H1 (cell line): ENCODE measurements at regions not wholly inside any gene's neighbourhood (a gene's known extent, or its start where the extent isn't known, plus 50 kb on each side); places are given as distances from the start of the nearest gene placed in this dataset.

Experiments
- CTCF ChIA-PET: fragments of 300-600 bp; sonication (Branson Sonifier 250); formaldehyde crosslinking; loops from one replicate; lab custom pipeline; 2021; ENCODE audit not compliant: partially characterized antibody; lab: Charles Lee
- POLR2A ChIA-PET: fragments of 300-600 bp; sonication (Branson Sonifier 250); formaldehyde crosslinking; loops from one replicate; lab custom pipeline; 2021; ENCODE audit warnings: inconsistent platforms; ENCODE audit not compliant: partially characterized antibody; lab: Charles Lee
- DNase-seq, 2 experiments: peaks; one replicate each; pipeline versions ENCODE4 v3.0.0 to v3.0.0-alpha.2; 2010 to 2022; ENCODE audit warnings: low spot score in 2 of 2, low read depth in 1 of 2, mixed read lengths in 1 of 2
- FAIRE-seq: peaks from 2 replicates; lab custom pipeline; 2011; peaks lifted over from hg19 to GRCh38; lab: Jason Lieb, UNC
- H2AFZ ChIP-seq: 2 replicates; pipeline ENCODE4 v1.8.1; 2012; ENCODE audit warnings: low read length, inconsistent platforms
- H2AK5ac ChIP-seq: 2 replicates; pipeline ENCODE4 v1.6.1; 2013; ENCODE audit warnings: low read depth, low read length
- H2BK120ac ChIP-seq: replicated peaks from 2 replicates; pipeline ENCODE3; 2013; ENCODE audit warnings: low read depth, low read length, inconsistent platforms
- H2BK12ac ChIP-seq: 2 replicates; pipeline ENCODE4 v1.6.1; 2013; ENCODE audit warnings: low read depth, low read length
- H2BK15ac ChIP-seq: 2 replicates; pipeline ENCODE4 v1.6.1; 2013; ENCODE audit warnings: low read length
- H2BK20ac ChIP-seq: 2 replicates; pipeline ENCODE4 v1.6.1; 2013; ENCODE audit warnings: low read length
- H2BK5ac ChIP-seq: 2 replicates; pipeline ENCODE4 v1.6.1; 2013; ENCODE audit warnings: low read depth, low read length
- H3K14ac ChIP-seq: 2 replicates; pipeline ENCODE4 v1.6.1; 2013; ENCODE audit warnings: inconsistent platforms; ENCODE audit not compliant: insufficient read length
- H3K18ac ChIP-seq: 2 replicates; pipeline ENCODE4 v1.6.1; 2013; ENCODE audit warnings: low read length; ENCODE audit errors: extremely low read depth
- H3K23ac ChIP-seq: 2 replicates; pipeline ENCODE4 v1.6.1; 2013; ENCODE audit warnings: inconsistent platforms; ENCODE audit not compliant: insufficient read length
- H3K23me2 ChIP-seq: 2 replicates; pipeline ENCODE4 v1.6.1; 2013; ENCODE audit warnings: low read depth, low read length
- H3K27ac ChIP-seq: 2 replicates; pipeline ENCODE4 v1.6.1; 2011; ENCODE audit warnings: low read depth, low read length, inconsistent platforms
- H3K27me3 ChIP-seq, 4 experiments: replicated peaks in 1 of 4; 1 replicate in 1 of 4; 2 replicates in 3 of 4; pipeline versions ENCODE4 v1.6.1 to v1.8.1; 2011 to 2013; ENCODE audit warnings: low read length in 3 of 4, mild to moderate bottlenecking in 3 of 4, inconsistent platforms in 2 of 4, mixed read lengths in 2 of 4, moderate library complexity in 1 of 4; ENCODE audit not compliant: control insufficient read depth in 3 of 4, insufficient read depth in 3 of 4; ENCODE audit errors: extremely low read depth in 1 of 4
- H3K36me3 ChIP-seq, 4 experiments: 2 replicates each; pipeline versions ENCODE4 v1.6.1 to v1.8.1; 2011 to 2013; ENCODE audit warnings: mild to moderate bottlenecking in 4 of 4, low read length in 3 of 4, moderate library complexity in 2 of 4, control low read depth in 1 of 4, inconsistent platforms in 1 of 4; ENCODE audit not compliant: insufficient read depth in 4 of 4, control insufficient read depth in 2 of 4
- H3K4ac ChIP-seq: replicated peaks from 2 replicates; pipeline ENCODE3; 2013; ENCODE audit warnings: low read length, low read depth, mixed read lengths, inconsistent platforms; ENCODE audit not compliant: insufficient read length
- H3K4me1 ChIP-seq, 4 experiments: replicated peaks in 1 of 4; 1 replicate in 1 of 4; 2 replicates in 3 of 4; pipeline versions ENCODE4 v1.6.1 to v1.8.1; 2011 to 2013; ENCODE audit warnings: low read length in 3 of 4, inconsistent platforms in 2 of 4, mixed read lengths in 1 of 4; ENCODE audit not compliant: insufficient read depth in 4 of 4, control insufficient read depth in 3 of 4
- H3K4me2 ChIP-seq, 2 experiments: 2 replicates each; pipeline versions ENCODE4 v1.6.1 to v1.8.1; 2011 to 2013; ENCODE audit warnings: low read depth in 2 of 2, low read length in 2 of 2, control low read depth in 1 of 2, inconsistent platforms in 1 of 2, mild to moderate bottlenecking in 1 of 2; ENCODE audit not compliant: insufficient read depth in 1 of 2
- H3K4me3 ChIP-seq, 4 experiments: fragments of 200-600, 300-600 bp in 1 of 4; sonication (generic), shearing (Covaris generic), sonication (Bioruptor Twin) in 1 of 4; 2 replicates each; pipeline versions ENCODE4 v1.5.1 to v1.8.1; 2011 to 2016; ENCODE audit warnings: low read length in 4 of 4, low read depth in 3 of 4, control low read depth in 2 of 4, inconsistent platforms in 2 of 4, mild to moderate bottlenecking in 2 of 4, mixed read lengths in 1 of 4, moderate library complexity in 1 of 4; ENCODE audit not compliant: insufficient read depth in 2 of 4; ENCODE audit errors: extremely low read depth in 1 of 4
- H3K56ac ChIP-seq: replicated peaks from 2 replicates; pipeline ENCODE3; 2013; ENCODE audit warnings: low read depth, mild to moderate bottlenecking, mixed read lengths, low read length, inconsistent platforms; ENCODE audit not compliant: insufficient read length
- H3K79me1 ChIP-seq: 2 replicates; pipeline ENCODE4 v1.6.1; 2013; ENCODE audit warnings: low read depth, low read length, control low read depth
- H3K79me2 ChIP-seq, 2 experiments: 2 replicates each; pipeline versions ENCODE4 v1.6.1 to v1.8.1; 2012 to 2013; ENCODE audit warnings: low read length in 2 of 2, mild to moderate bottlenecking in 2 of 2, inconsistent platforms in 1 of 2; ENCODE audit not compliant: insufficient read depth in 2 of 2, control insufficient read depth in 1 of 2
- H3K9ac ChIP-seq, 4 experiments: replicated peaks in 1 of 4; 1 replicate in 1 of 4; 2 replicates in 3 of 4; pipeline versions ENCODE4 v1.6.1 to v1.8.1; 2011 to 2013; ENCODE audit warnings: low read depth in 3 of 4, low read length in 3 of 4, control low read depth in 2 of 4, mild to moderate bottlenecking in 2 of 4, moderate library complexity in 2 of 4, inconsistent platforms in 1 of 4; ENCODE audit errors: extremely low read depth in 1 of 4
- H3K9me3 ChIP-seq, 2 experiments: 2 replicates each; pipeline versions ENCODE4 v1.6.1 to v1.8.1; 2012 to 2013; ENCODE audit warnings: mild to moderate bottlenecking in 2 of 2, moderate library complexity in 2 of 2, control low read depth in 1 of 2, inconsistent platforms in 1 of 2, low read depth in 1 of 2, low read length in 1 of 2, mixed read lengths in 1 of 2; ENCODE audit not compliant: insufficient read depth in 2 of 2
- H4K20me1 ChIP-seq, 2 experiments: replicated peaks in 1 of 2; 2 replicates each; pipeline versions ENCODE3 to v1.8.1; 2011 to 2013; ENCODE audit warnings: inconsistent platforms in 2 of 2, low read length in 2 of 2, mild to moderate bottlenecking in 1 of 2; ENCODE audit not compliant: insufficient read depth in 2 of 2, control insufficient read depth in 1 of 2
- H4K5ac ChIP-seq: 2 replicates; pipeline ENCODE4 v1.6.1; 2013; ENCODE audit warnings: low read length, low read depth, mixed read lengths, inconsistent platforms; ENCODE audit not compliant: insufficient read length
- H4K8ac ChIP-seq: 2 replicates; pipeline ENCODE4 v1.8.0; 2013; ENCODE audit warnings: mild to moderate bottlenecking, moderate library complexity, low read length, inconsistent platforms; ENCODE audit not compliant: insufficient read depth; ENCODE audit errors: extremely low read depth
- H4K91ac ChIP-seq: replicated peaks from 2 replicates; pipeline ENCODE3; 2013; ENCODE audit warnings: low read length, mixed read lengths, inconsistent platforms; ENCODE audit not compliant: insufficient read length
- EP300 ChIP-seq, 2 experiments: IDR thresholded peaks; 1 replicate in 1 of 2; 2 replicates in 1 of 2; pipeline ENCODE4 v1.6.1; 2011 to 2012; ENCODE audit warnings: low read depth in 2 of 2, low read length in 2 of 2, mild to moderate bottlenecking in 2 of 2, borderline replicate concordance in 1 of 2, inconsistent platforms in 1 of 2, moderate library complexity in 1 of 2
- EZH2 ChIP-seq: fragments of 200-600 bp; sonication (generic); IDR thresholded peaks from 2 replicates; pipeline ENCODE4 v1.7.1; 2012; ENCODE audit warnings: low read depth, mild to moderate bottlenecking, moderate library complexity, low read length, inconsistent platforms; ENCODE audit not compliant: severe bottlenecking
- PHF8 ChIP-seq: fragments of 200-600 bp; sonication (generic); conservative IDR thresholded peaks from 2 replicates; pipeline ENCODE4 v1.7.1; 2012; ENCODE audit warnings: low read depth, mild to moderate bottlenecking, inconsistent platforms, low read length, moderate library complexity
- RFX5 ChIP-seq: IDR thresholded peaks from 2 replicates; pipeline ENCODE4 v1.6.1; 2011; ENCODE audit warnings: low read depth, low read length, improper control_type of control experiment, borderline replicate concordance
- RNF2 ChIP-seq: fragments of 200-900, 300-1000 bp; sonication (generic); IDR thresholded peaks from 2 replicates; pipeline ENCODE4 v1.7.1; 2016; ENCODE audit warnings: borderline replicate concordance, low read depth, mild to moderate bottlenecking, antibody characterized with exemption, low read length; ENCODE audit not compliant: poor library complexity, severe bottlenecking; ENCODE audit errors: missing control alignments
- SAP30 ChIP-seq: fragments of 300-600 bp; sonication (generic); IDR thresholded peaks from 2 replicates; pipeline ENCODE4 v1.7.1; 2012; ENCODE audit warnings: low read length, moderate library complexity, mild to moderate bottlenecking, inconsistent platforms; ENCODE audit not compliant: insufficient read depth, insufficient replicate concordance
- TAF1 ChIP-seq: IDR thresholded peaks from 2 replicates; pipeline ENCODE4 v1.6.1; 2011; ENCODE audit warnings: mild to moderate bottlenecking, low read depth, low read length
- TAF7 ChIP-seq: optimal IDR thresholded peaks from 2 replicates; pipeline ENCODE3; 2011; ENCODE audit warnings: low read depth, mild to moderate bottlenecking, inconsistent platforms, low read length, moderate library complexity, borderline replicate concordance
- YY1 ChIP-seq: IDR thresholded peaks from 2 replicates; pipeline ENCODE4 v1.6.1; 2011; ENCODE audit warnings: low read depth, mild to moderate bottlenecking, low read length
- WGBS, 2 experiments: shearing (Covaris generic) in 1 of 2; methylation state at CpG; one replicate each; pipeline versions ENCODE4 v1.1.6 to v1.1.7; 2013 to 2015; ENCODE audit warnings: low lambda C conversion rate in 2 of 2, mixed read lengths in 2 of 2, inconsistent platforms in 1 of 2, low coverage in 1 of 2, missing lambda C conversion rate in 1 of 2; ENCODE audit not compliant: insufficient replicate concordance in 2 of 2, insufficient coverage in 1 of 2, insufficient read length in 1 of 2; ENCODE audit errors: extremely low coverage in 1 of 2, missing lambda C conversion rate in 1 of 2; 5-methylcytosine and 5-hydroxymethylcytosine counted together

- Histone ChIP-seq H3K9ac (no peak overlapping the region), H2AFZ (no peak overlapping the region), H3K23ac (no peak overlapping the region), H4K8ac (no peak overlapping the region), H3K4me2 (no peak overlapping the region), H3K56ac (no peak overlapping the region), H3K27me3 (no peaks in the 10 kb centered on the region), H3K4ac (no peak overlapping the region), H3K79me2 (no peaks in the 10 kb centered on the region), H3K79me1 (no peaks in the 10 kb centered on the region), H3K14ac (no peak overlapping the region), H3K4me3 (no peak overlapping the region), H3K9me3 (no peaks in the 10 kb centered on the region), H2BK12ac (no peak overlapping the region), H2BK5ac (no peak overlapping the region), H4K20me1 (no peaks in the 10 kb centered on the region), H3K27ac (no peak overlapping the region), H3K23me2 (no peaks in the 10 kb centered on the region), H4K91ac (no peak overlapping the region), H2BK20ac (no peak overlapping the region), H4K5ac (no peak overlapping the region), H2BK15ac (no peak overlapping the region), H3K36me3 (no peaks in the 10 kb centered on the region), H3K18ac (no peak overlapping the region), H2BK120ac (no peak overlapping the region), H2AK5ac (no peak overlapping the region), H3K4me1 (no peaks in the 10 kb centered on the region)
- no peak for FAIRE-seq
- TF ChIP-seq EP300 (IDR thresholded peaks at IDR 0.05; ENCODE audit: borderline replicate concordance in 1 of 2, low read depth in 2 of 2, low read length in 2 of 2) (no peak), YY1 (no peak), TAF1 (no peak), PHF8 (no peak), SAP30 (no peak), RNF2 (no peak), TAF7 (no peak), EZH2 (no peak), RFX5 (no peak)
- POLR2A ChIA-PET = no interaction called here
- CTCF ChIA-PET = interaction anchor here (1.7 kb wide), 1 partner anchor 48 kb away, joined by 5 read pairs; no protein-coding TSS in a partner anchor
- WGBS, 2 experiments = 93% methylated on average over 4 of the region's 4 CpGs; no CpG with 5 or more reads in 1 of the 2 experiments
- no peak for DNase-seq
These were observed 60.4 kb upstream of the NABP1 start for GRCh38 chr2:191617575-191617974.
